Naive B cell (primary cell): ENCODE measurements at regions not wholly inside any gene's neighbourhood (a gene's known extent, or its start where the extent isn't known, plus 50 kb on each side); places are given as distances from the start of the nearest gene placed in this dataset.
A peak's percentile ranks its signal among the peaks of the same experiment; 100 is the strongest.
"Not testable (repeated sequence)": the region's sequence is repeated elsewhere in the genome, so short reads cannot be mapped to it uniquely, and the experiment has no call there.

Source experiments
- ATAC-seq, 2 donors: fragments of 150-1000 bp; cut with Tn5 transposase; 2 replicates each; pipeline ENCODE4 v1.10.0; 2021; ENCODE audit warnings: low read depth in 2 of 2, mild to moderate bottlenecking in 2 of 2, moderate library complexity in 2 of 2
- DNase-seq: peaks from one replicate; pipeline ENCODE4 v3.0.0; 2022
- H3K27ac Mint-ChIP-seq, 6 donors: one replicate each; pipeline ENCODE4 v1.8.0; 2020 to 2022; ENCODE audit warnings: mild to moderate bottlenecking in 6 of 6, mixed read lengths in 6 of 6, moderate library complexity in 5 of 6, inconsistent platforms in 2 of 6
- H3K27me3 Mint-ChIP-seq, 3 donors: one replicate each; pipeline ENCODE4 v1.8.0; 2021 to 2022; ENCODE audit warnings: mixed read lengths in 3 of 3, mild to moderate bottlenecking in 1 of 3
- H3K36me3 Mint-ChIP-seq, 2 donors: one replicate each; pipeline ENCODE4 v1.8.0; 2020 to 2022; ENCODE audit warnings: mixed read lengths in 2 of 2, inconsistent platforms in 1 of 2, mild to moderate bottlenecking in 1 of 2
- H3K4me1 Mint-ChIP-seq, 3 donors: one replicate each; pipeline ENCODE4 v1.8.0; 2020 to 2022; ENCODE audit warnings: mixed read lengths in 3 of 3, inconsistent platforms in 1 of 3, mild to moderate bottlenecking in 1 of 3, moderate library complexity in 1 of 3
- H3K4me3 Mint-ChIP-seq, 8 donors: one replicate each; pipeline ENCODE4 v1.8.0; 2020 to 2022; ENCODE audit warnings: mild to moderate bottlenecking in 8 of 8, mixed read lengths in 8 of 8, moderate library complexity in 8 of 8, inconsistent platforms in 2 of 8
- H3K9me3 Mint-ChIP-seq, 7 donors: one replicate each; pipeline ENCODE4 v1.8.0; 2020 to 2022; ENCODE audit warnings: mixed read lengths in 7 of 7, mild to moderate bottlenecking in 5 of 7, inconsistent platforms in 2 of 7, moderate library complexity in 1 of 7

GRCh38 chr7:45289611-45290010 is 132.0 kb downstream of the RAMP3 start:
- Mint-ChIP-seq H3K27me3 (peaks cover 17 to 27% (median 19%) of the 10 kb centered on the region in 3 donors), H3K9me3 (peaks cover 8 to 34% (median 13%) of the 10 kb centered on the region in 7 donors)
- not testable (repeated sequence) for H3K36me3 Mint-ChIP-seq, H3K27ac Mint-ChIP-seq, H3K4me1 Mint-ChIP-seq, H3K4me3 Mint-ChIP-seq, DNase-seq, ATAC-seq

GRCh38 chr7:45290880-45291279 is 133.3 kb downstream of the RAMP3 start:
- no peak overlapping the region for H3K4me3 Mint-ChIP-seq
- no peak overlapping the region for H3K27ac Mint-ChIP-seq
- peaks cover 0 to 7% of the 10 kb centered on the region in 2 donors for H3K36me3 Mint-ChIP-seq
- peaks cover 17 to 32% (median 19%) of the 10 kb centered on the region in 3 donors for H3K27me3 Mint-ChIP-seq
- no peak for ATAC-seq
- peaks cover 8 to 34% (median 13%) of the 10 kb centered on the region in 7 donors for H3K9me3 Mint-ChIP-seq
- no peaks in the 10 kb centered on the region for H3K4me1 Mint-ChIP-seq
- no peak for DNase-seq

- Mint-ChIP-seq H3K4me3 (no peak overlapping the region), H3K27me3 (peaks cover 15 to 44% (median 21%) of the 10 kb centered on the region in 3 donors), H3K27ac (no peak overlapping the region), H3K36me3 (peaks cover 0 to 7% of the 10 kb centered on the region in 2 donors), H3K4me1 (no peaks in the 10 kb centered on the region), H3K9me3 (peaks cover 8 to 31% (median 14%) of the 10 kb centered on the region in 7 donors)
- DNase-seq (no peak), ATAC-seq (no peak)
Observed at GRCh38 chr7:45292481-45292880, 134.9 kb downstream of the RAMP3 start.

- Mint-ChIP-seq H3K4me1 (no peaks in the 10 kb centered on the region), H3K27me3 (peaks cover 15 to 44% (median 20%) of the 10 kb centered on the region in 3 donors), H3K9me3 (peaks cover 2 to 22% (median 10%) of the 10 kb centered on the region in 7 donors), H3K27ac (no peak overlapping the region), H3K36me3 (peaks cover 0 to 2% of the 10 kb centered on the region in 2 donors), H3K4me3 (no peak overlapping the region)
- no peak for DNase-seq
- ATAC-seq, result no peak
Observed at GRCh38 chr7:45293295-45293942, 135.8 kb downstream of the RAMP3 start.

GRCh38 chr7:45294559-45294958 is 137.0 kb downstream of the RAMP3 start:
- Mint-ChIP-seq H3K27ac (no peak overlapping the region), H3K4me1 (no peaks in the 10 kb centered on the region), H3K36me3 (no peaks in the 10 kb centered on the region), H3K27me3 (peaks cover 21 to 52% (median 22%) of the 10 kb centered on the region in 3 donors), H3K9me3 (peaks cover 2 to 11% (median 6%) of the 10 kb centered on the region in 7 donors), H3K4me3 (no peak overlapping the region)
- no peak for ATAC-seq
- no peak for DNase-seq

- Mint-ChIP-seq H3K36me3 (no peaks in the 10 kb centered on the region), H3K9me3 (peaks cover 0 to 12% (median 5%) of the 10 kb centered on the region in 7 donors), H3K4me3 (no peak overlapping the region), H3K27ac (no peak overlapping the region), H3K4me1 (no peaks in the 10 kb centered on the region), H3K27me3 (peaks cover 26 to 53% (median 27%) of the 10 kb centered on the region in 3 donors)
- no peak for ATAC-seq
- no peak for DNase-seq
Observed at GRCh38 chr7:45295222-45295621, 137.6 kb downstream of the RAMP3 start.

- peak overlapping the region in 1 of 6 donors; percentile 83 for H3K27ac Mint-ChIP-seq
- H3K4me3 Mint-ChIP-seq, result no peak overlapping the region
- H3K36me3 Mint-ChIP-seq, result no peaks in the 10 kb centered on the region
- DNase-seq, result no peak
- no peaks in the 10 kb centered on the region for H3K4me1 Mint-ChIP-seq
- ATAC-seq, result no peak
- H3K9me3 Mint-ChIP-seq, result peaks cover 3 to 18% (median 14%) of the 10 kb centered on the region in 7 donors
- H3K27me3 Mint-ChIP-seq, result peaks cover 29 to 53% (median 38%) of the 10 kb centered on the region in 3 donors
Observed at GRCh38 chr7:45296748-45297147, 139.2 kb downstream of the RAMP3 start.

GRCh38 chr7:45306752-45307305 is 149.2 kb downstream of the RAMP3 start:
- no peak overlapping the region for H3K27ac Mint-ChIP-seq
- H3K4me3 Mint-ChIP-seq, result no peak overlapping the region
- ATAC-seq, result no peak
- H3K27me3 Mint-ChIP-seq, result peaks cover 0 to 8% (median 5%) of the 10 kb centered on the region in 3 donors
- DNase-seq, result no peak
- peaks cover 12 to 29% (median 22%) of the 10 kb centered on the region in 7 donors for H3K9me3 Mint-ChIP-seq
- peaks cover 0 to 5% of the 10 kb centered on the region in 2 donors for H3K36me3 Mint-ChIP-seq
- no peaks in the 10 kb centered on the region for H3K4me1 Mint-ChIP-seq

- peaks cover 14 to 42% (median 27%) of the 10 kb centered on the region in 7 donors for H3K9me3 Mint-ChIP-seq
- DNase-seq (no peak), ATAC-seq (no peak)
- H3K27me3 Mint-ChIP-seq, result peaks cover 7 to 22% (median 12%) of the 10 kb centered on the region in 3 donors
- no peak overlapping the region for H3K27ac Mint-ChIP-seq
- peaks cover 0 to 15% of the 10 kb centered on the region in 2 donors for H3K36me3 Mint-ChIP-seq
- H3K4me3 Mint-ChIP-seq, result no peak overlapping the region
- H3K4me1 Mint-ChIP-seq, result no peaks in the 10 kb centered on the region
Observed at GRCh38 chr7:45311597-45311996, 154.0 kb downstream of the RAMP3 start.

GRCh38 chr7:45315512-45315911 is 157.9 kb downstream of the RAMP3 start:
- H3K4me1 Mint-ChIP-seq, H3K4me3 Mint-ChIP-seq, ATAC-seq, H3K27ac Mint-ChIP-seq, DNase-seq: not testable (repeated sequence)
- peaks cover 9 to 44% (median 32%) of the 10 kb centered on the region in 7 donors for H3K9me3 Mint-ChIP-seq
- peaks cover 7 to 23% (median 15%) of the 10 kb centered on the region in 3 donors for H3K27me3 Mint-ChIP-seq
- peaks cover 0 to 15% of the 10 kb centered on the region in 2 donors for H3K36me3 Mint-ChIP-seq

- no peaks in the 10 kb centered on the region for H3K36me3 Mint-ChIP-seq
- peaks cover 0 to 13% (median 1%) of the 10 kb centered on the region in 7 donors for H3K9me3 Mint-ChIP-seq
- H3K4me1 Mint-ChIP-seq, result no peaks in the 10 kb centered on the region
- DNase-seq (no peak), ATAC-seq (no peak)
- no peak overlapping the region for H3K4me3 Mint-ChIP-seq
- H3K27me3 Mint-ChIP-seq, result peaks cover 0 to 14% (median 0%) of the 10 kb centered on the region in 3 donors
- no peak overlapping the region for H3K27ac Mint-ChIP-seq
Observed at GRCh38 chr7:45324683-45325237, 167.2 kb downstream of the RAMP3 start.

GRCh38 chr7:45325378-45325777 is 167.8 kb downstream of the RAMP3 start:
- Mint-ChIP-seq H3K27me3 (peaks cover 0 to 14% (median 0%) of the 10 kb centered on the region in 3 donors), H3K36me3 (no peaks in the 10 kb centered on the region), H3K9me3 (peaks cover 0 to 13% (median 0%) of the 10 kb centered on the region in 7 donors), H3K4me1 (no peaks in the 10 kb centered on the region), H3K4me3 (no peak overlapping the region), H3K27ac (no peak overlapping the region)
- DNase-seq (no peak), ATAC-seq (no peak)

- Mint-ChIP-seq H3K9me3 (peaks cover 3 to 38% (median 16%) of the 10 kb centered on the region in 7 donors), H3K36me3 (peaks cover 0 to 8% of the 10 kb centered on the region in 2 donors), H3K4me3 (no peak overlapping the region), H3K4me1 (no peaks in the 10 kb centered on the region), H3K27ac (peak overlapping the region in 1 of 6 donors; percentile 43), H3K27me3 (peaks cover 3 to 19% (median 6%) of the 10 kb centered on the region in 3 donors)
- ATAC-seq (no peak), DNase-seq (no peak)
Observed at GRCh38 chr7:45328403-45328981, 170.9 kb downstream of the RAMP3 start.
